GM12874 (cell line): ENCODE measurements at regions not wholly inside any gene's neighbourhood (a gene's known extent, or its start where the extent isn't known, plus 50 kb on each side); places are given as distances from the start of the nearest gene placed in this dataset.

Experiments used
- TF ChIP-seq, protein P1 (sequence below): IDR thresholded peaks from 2 replicates; pipeline ENCODE4 v1.5.1; 2011; ENCODE audit warnings: low read depth, mild to moderate bottlenecking, control low read depth, low read length, moderate library complexity; ENCODE audit not compliant: insufficient read depth

DNA sequence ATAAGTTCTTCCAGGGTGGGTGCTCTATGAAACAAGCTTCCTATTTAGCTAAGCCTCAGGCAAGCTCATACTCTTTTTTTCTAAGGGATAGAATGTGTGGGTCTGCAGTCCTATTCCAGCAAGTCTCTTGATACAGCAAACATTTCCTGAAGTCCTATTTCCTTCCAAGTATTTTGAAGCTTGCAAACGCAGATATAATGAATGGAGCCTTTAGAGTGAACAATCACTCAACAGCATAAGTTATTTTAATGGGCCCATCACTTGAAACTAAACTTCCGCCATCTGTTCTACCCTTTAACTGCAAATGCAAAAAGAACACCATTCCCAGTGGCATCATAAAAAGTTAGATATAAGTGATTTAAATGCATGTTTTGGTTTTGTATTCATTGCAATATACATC, 108.3 kb upstream of the TAPT1 start:
- TF ChIP-seq, protein P1, sequence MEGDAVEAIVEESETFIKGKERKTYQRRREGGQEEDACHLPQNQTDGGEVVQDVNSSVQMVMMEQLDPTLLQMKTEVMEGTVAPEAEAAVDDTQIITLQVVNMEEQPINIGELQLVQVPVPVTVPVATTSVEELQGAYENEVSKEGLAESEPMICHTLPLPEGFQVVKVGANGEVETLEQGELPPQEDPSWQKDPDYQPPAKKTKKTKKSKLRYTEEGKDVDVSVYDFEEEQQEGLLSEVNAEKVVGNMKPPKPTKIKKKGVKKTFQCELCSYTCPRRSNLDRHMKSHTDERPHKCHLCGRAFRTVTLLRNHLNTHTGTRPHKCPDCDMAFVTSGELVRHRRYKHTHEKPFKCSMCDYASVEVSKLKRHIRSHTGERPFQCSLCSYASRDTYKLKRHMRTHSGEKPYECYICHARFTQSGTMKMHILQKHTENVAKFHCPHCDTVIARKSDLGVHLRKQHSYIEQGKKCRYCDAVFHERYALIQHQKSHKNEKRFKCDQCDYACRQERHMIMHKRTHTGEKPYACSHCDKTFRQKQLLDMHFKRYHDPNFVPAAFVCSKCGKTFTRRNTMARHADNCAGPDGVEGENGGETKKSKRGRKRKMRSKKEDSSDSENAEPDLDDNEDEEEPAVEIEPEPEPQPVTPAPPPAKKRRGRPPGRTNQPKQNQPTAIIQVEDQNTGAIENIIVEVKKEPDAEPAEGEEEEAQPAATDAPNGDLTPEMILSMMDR: no peak

DNA sequence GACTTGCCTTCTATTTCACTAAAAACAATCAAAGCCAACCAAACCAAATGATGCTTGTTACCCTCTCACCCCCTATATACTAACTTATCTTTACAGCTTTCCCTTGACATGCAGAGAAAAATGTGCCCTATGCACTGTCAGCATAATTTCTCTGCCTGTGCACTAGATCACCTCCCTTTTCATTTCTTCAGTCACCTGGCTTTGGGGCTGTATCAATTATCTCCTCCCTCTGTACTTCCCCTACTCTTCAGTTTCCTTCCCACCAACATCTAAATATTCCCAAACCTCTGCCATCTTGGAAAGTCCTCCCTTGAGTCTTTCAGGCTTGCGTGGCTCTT, 103.5 kb upstream of the TAPT1 start:
- TF ChIP-seq, protein P1: no peak

DNA sequence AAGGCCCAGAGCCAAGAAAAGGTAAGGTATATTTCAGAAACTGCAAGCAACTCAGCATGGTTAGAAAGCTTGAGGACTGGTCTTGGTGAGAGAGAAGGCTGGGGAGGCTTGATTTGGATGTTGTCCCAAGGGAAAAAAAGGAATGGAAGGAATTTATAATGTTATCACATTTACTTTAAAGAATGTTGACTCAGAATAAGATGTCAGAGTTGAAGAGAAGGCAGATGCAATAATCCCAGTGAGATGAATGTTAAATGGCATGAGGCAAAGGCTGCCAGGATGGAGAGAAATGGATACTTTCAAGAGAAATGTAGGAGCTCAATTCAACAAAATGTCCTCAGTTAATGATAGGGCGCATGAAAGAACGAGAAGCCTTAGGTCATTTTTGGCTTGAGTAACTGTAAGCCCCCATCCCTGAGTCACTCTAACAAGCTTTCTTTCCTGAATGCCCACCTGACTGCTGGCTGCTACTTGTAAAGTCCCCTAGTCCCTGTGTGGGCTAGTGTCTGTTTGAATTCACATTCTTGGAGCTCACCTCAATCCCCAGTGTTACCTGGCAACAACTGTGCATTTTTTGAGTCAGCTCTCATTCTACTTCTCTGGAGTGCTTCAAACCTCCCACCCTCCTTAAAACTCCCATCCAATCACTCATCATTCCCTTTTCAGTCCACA, 103.0 kb upstream of the TAPT1 start:
- TF ChIP-seq, protein P1: no peak

DNA sequence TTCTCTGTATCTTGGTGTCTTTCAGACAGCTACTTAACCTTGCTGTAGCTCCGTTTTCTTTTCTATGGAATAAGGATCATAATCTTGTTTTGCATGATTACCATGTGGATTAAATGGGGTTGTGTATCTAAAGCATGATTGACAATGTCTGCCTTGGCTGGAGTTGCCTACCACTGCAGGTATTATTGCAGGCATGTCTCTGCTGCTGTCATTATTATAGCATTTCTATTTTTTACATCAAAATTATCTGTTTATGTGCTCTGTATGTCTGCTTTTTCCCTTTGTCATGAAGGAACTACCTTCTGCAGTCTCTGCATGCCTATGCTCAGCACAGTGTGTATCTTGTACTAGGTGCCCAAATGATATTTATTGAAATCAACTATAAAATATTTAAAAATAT, 95.9 kb upstream of the TAPT1 start:
- TF ChIP-seq, protein P1: no peak

DNA sequence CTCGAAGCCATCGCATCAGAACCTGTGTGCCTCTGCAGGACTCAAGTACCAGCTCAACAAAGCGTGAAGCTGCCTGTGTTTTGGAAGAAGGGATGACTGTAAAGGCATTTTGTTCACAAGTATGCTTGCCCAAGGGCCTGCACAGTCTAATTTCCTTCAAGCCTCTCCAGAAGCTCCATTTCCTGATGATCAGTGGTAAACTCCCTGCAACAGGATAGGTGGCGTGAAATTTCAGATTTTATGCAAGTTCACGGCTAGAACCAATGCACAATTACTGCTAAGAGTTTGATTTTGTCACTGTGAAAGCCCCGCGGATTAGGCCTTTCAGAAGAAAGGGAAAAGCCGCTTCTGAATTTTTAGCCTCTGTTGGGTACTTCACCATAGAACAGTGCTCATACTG, 89.2 kb upstream of the TAPT1 start:
- TF ChIP-seq, protein P1: no peak

DNA sequence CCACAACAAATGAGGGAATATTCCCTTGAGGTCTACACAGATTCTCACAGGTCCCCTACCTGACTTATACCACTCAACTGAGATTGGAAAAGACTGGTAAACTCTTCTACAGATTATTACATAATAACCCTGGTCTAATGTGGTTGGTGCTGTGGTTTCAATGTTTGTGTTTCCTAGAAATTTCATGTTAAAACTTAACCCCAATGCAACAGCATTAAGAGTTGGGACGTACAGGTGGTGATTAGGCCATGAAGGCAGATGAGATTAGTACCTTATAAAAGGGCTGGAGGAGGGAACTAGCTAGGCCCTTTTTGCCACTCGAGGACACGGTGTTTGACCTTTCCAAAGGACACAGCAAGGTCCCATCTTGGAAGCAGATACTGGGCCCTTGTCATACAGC, 84.3 kb upstream of the TAPT1 start:
- TF ChIP-seq, protein P1: no peak

DNA sequence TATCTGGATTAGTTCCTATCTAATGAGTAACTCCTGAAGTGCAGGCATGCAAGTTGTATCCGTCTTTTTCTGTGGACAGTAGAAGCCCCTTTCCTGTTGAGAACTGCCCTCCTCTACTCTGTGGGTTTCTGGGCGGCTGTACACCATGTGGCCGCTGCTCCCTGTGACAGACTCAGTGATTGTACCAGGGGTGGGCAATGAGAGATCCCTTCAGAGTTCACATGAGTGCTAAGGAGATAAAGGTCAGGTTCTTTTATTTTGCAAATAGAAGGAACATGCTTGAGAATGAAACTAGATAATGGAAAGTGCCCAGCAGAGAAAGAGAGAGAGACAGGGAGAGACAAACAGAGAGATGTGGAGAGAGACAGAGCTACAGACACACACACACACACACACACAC, 76.4 kb upstream of the TAPT1 start:
- TF ChIP-seq, protein P1: no peak
